HTR-8/SVneo (cell line): ENCODE measurements at regions not wholly inside any gene's neighbourhood (a gene's known extent, or its start where the extent isn't known, plus 50 kb on each side); places are given as distances from the start of the nearest gene placed in this dataset.
A peak's percentile ranks its signal among the peaks of the same experiment; 100 is the strongest.

Experiments used
- DNase-seq: peaks from one replicate; pipeline ENCODE4 v3.0.0; 2011; ENCODE audit warnings: low spot score, mixed read lengths; ENCODE audit not compliant: insufficient read length
- FAIRE-seq: peaks from 2 replicates; lab custom pipeline; 2011; peaks lifted over from hg19 to GRCh38; lab: Jason Lieb, UNC

DNA sequence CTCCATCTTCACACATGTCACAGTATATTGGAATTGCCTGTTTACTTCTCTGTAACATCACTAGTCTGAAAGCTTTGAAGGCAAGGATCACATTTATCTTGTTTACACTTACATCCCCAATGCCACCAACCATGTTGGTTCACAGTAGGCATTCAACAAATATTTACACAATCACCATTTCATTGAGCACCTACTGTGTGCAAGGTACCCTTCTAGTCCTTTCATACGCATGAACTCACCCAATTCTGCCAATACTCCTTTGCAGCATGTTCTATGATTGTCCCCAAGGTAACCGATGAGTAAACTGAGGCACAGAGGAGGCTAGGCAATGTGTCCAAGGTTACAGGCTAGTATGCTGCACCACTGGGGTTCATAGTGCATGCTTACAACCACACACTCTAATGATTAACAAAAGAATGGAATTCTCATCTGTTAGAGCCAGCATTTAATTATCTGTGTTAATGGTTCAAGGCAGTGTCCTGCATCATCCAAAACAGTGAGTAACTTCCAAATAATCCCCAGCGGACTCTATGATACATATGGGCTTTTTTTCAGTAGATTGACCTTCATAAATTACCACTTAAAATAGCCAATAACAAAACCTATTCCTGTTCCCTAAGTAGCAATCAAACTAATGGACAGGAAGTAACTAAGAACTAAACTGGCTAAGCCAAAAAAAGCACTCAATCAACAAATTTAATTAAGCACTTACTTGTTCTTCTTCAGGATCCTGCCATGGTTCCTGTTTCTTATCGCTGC lies 364.5 kb upstream of the XYLT1 start:
- no peak for DNase-seq
- FAIRE-seq: no peak

DNA sequence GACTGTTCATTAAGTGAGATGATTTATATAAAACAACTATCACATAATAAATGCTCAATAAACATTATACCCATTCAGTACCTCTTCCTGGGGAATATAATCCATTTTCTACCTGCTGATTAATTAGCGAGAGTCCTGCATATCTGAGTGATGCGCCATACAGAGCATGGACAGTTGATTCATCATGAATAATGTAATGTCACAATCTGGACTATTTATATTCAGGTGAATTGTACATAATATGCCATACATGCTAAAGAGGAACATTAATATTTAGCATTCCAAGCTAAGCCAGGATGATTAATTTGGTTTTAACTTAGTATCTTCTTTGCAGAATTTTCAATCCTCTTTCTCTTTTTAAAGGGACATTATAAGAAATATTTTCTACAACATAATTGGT lies 362.0 kb upstream of the XYLT1 start:
- no peak for FAIRE-seq
- no peak for DNase-seq

DNA sequence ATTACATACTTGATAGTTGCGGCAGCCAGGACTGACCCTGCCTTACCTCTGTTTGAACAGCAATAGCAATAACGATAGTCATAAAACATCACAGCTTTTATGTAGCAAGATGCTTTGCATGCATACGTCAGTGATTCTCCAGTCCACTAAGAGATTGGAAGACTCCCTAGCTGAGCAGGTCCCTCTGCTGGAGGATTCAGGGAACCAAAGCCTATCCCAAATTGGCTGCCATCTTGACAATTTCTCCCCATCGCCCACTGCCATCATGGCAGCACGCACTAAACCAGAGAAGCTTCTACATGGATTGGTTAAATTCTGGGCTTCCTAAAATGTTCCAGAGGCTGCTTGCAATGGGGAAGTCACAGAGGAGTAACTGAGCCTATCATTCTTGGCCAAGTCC lies 360.6 kb upstream of the XYLT1 start:
- no peak for DNase-seq

DNA sequence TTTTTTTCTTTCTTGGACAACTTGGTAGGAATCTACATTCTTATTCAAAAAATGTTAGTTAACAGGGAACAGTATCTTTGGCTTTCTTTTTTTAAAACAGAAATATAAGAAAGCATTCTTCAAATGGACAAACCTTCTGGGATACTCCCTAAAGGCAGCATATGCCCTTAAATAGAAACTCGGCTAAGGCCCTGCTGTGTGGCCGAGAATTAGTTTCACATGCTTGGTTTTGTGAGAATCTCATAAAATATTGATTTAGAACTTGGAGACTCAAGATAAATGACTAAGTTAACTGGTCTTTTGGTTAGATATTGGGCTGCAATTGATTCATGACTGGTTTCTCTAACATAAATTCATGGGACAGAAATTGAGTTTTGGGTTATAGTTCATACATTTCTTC lies 359.9 kb upstream of the XYLT1 start:
- no peak for FAIRE-seq

More for the DNA sequence above, 360.6 kb upstream of the XYLT1 start:
- no peak for FAIRE-seq

DNA sequence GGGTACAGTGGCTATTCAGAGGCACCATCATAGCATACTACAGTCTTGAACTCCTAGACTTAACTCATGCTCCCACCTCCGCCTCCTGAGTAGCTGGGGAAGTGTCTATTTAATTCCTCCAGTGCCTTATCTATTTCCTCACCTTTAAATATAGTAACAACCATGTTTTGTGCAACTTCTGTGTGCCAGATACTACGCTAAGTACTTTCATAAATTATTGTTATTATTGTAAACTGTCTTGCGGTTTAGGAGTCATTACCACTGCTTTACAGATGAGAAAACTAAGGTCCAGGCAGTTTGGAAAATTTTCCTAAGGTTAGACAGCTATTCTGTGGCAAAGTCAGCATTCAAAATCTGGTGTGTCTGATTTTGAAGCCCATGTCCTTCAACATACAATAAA lies 359.1 kb upstream of the XYLT1 start:
- FAIRE-seq (no peak), DNase-seq (no peak)

More for the DNA sequence above, 359.9 kb upstream of the XYLT1 start:
- no peak for DNase-seq

DNA sequence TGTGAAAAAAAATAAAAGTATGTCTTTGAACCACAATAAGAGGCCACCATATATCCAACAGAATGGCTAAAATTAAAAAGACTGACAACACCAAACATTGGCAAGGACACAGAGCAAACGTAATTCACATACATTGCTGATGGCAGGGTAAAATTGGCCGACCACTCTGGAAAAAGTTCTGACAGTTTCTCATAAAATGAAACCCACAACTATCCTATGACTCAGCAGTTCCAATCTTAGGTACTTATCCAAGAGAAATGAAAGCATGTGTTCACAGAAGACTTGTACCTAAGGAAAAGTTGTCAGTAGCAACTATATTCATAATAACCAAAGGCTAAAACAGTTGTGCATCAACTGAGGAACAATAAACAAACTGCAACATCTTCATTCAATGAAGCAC lies 357.3 kb upstream of the XYLT1 start:
- DNase-seq: no peak
- FAIRE-seq: no peak

DNA sequence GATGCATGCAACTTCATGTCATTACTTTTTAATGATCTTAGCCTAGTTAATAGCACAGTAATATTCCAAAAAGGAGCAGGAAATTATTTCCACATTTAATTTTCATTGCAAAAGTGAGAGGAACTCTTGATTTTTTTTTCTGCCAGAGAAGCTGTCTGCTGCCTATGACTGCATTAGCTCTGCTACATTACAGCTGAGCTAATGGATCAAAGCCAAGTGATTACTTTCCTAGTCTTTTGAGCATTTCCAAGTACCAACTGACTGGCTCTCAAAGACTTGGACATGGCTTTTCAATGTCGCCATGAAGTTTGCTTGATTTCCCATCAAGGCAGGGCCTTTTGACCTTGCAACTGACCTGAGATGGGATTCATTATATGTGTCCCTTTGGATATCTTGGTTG lies 356.6 kb upstream of the XYLT1 start:
- DNase-seq: no peak
- FAIRE-seq: no peak

DNA sequence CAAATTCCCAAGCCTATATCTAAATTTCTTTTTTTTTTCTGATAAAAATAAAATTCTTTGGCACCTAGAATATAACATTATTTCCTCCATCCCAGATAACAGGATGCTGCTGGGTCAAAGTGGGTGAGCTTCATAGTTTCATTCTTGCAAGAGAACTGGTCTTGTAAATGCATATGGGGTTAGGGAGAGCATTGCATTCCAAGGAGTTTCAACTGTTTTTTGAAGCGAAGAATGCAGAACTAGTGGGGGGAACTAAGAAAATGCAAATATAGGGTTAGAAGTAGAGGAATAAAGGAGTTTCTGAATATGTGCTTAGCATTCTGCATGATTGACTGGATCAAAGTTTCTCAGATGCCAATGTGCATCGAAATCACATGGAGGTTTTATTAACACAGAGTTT lies 347.2 kb upstream of the XYLT1 start:
- FAIRE-seq (no peak), DNase-seq (no peak)

DNA sequence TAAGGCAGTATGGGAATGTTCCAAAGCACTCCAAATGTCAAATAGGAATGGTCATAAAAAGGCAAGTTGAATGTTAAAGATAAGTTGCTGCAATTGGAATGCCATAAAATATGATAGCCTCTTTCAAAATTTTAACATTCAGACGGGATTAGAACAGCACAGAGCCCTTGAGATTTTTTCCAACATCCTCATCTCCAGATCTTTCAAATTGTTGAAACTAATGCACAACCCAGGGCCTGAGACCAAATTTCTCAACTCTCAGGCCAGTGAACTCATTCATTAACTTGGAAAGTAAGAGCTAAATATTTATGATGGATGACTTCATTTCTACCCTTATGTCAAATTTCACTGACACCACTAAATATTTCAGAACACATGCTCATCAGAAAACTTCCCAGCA lies 346.5 kb upstream of the XYLT1 start:
- FAIRE-seq (no peak), DNase-seq (no peak)

DNA sequence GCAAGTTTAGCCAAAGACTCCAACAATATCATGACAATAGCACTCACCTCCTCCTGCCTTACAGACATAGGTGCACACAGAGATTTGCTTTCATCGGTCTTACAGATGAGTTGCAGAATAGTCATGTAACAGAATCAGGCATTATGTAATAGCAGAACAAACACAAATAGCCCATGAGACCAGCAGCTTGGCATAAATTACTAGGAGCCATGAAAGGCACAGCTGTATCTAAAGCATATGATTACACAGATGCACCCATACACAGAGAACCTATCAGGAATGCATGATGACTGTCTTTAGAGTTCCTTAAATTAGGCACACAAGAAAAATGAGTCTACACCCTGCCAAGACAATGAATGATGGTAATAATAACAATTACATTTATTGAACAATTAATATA lies 342.0 kb upstream of the XYLT1 start:
- FAIRE-seq (no peak), DNase-seq (no peak)

DNA sequence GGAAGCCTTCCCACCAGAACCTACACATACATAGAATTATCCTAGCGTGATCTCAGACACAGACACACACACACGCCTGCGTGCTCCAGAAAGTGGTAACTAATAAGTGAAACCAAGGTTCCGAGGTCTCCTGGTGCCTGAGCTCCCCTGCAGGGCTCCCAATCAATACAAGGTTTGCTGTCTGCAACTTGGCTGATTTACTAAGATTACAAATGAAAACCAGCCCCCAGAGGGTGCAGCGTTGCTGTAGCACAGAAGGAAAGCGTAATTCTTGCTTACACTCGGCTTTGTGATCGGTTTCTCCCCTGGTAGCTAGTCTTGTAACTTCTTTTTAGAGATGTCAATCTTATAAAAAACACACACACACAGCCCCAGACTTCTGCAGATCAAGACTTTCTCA lies 334.1 kb upstream of the XYLT1 start:
- DNase-seq: no peak

DNA sequence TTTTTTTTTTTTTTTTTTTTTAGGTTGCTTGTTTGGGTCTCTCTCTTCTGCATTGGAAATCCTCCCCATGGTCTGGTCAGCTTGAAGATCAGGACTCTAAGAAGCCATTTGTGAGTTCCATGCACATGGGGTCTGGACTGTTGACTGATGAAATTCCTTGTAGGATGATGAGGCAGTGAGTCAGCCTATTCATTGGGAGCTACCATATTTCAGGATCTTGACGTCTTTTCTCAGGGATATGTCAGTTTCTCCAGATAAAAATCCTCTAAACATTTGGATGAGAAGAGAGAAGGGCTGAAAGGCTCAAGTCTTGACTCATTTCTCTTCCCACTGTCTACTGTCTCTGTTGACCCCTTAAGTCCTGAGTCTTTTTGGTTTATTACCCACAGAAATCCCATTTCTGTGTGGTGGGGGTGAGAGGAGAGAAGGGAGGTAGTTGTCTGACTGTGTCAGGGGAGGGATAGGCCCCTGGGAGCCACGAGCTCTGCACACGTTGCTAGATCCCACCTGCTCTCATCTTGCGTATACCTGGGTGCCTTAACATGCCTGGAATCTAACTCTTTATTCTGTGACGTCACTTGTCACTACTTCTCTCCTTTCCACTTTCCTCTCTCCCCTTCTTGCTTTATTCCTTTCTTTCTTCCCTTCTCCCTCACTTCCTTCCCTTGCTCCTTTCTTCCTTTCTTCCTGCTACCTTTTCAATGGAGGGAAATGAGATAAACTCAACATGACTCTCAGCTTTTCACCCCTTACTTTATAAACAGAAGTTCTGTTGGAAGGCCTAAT lies 333.1 kb upstream of the XYLT1 start:
- no peak for FAIRE-seq

More for the DNA sequence above, 334.1 kb upstream of the XYLT1 start:
- no peak for FAIRE-seq

DNA sequence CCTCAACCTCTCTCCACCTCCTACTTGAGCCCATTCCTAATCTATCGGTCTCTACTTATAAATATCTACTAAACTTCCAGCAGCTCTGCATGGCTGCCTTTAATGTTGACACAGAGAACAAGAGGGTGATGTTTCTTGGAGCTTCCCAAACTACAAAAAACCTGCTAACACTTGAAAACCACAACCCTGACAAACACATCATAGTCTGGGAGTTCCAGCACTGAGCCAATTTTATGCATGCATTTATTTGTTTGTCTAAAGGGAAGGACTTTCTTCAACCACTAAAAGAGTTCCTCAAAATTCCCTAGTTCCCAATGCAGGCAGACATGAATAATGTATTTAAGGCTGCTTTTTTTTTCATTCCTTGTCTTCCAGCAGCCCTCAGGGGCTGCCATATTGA lies 331.8 kb upstream of the XYLT1 start:
- FAIRE-seq (no peak), DNase-seq (no peak)

More for the DNA sequence above, 333.1 kb upstream of the XYLT1 start:
- DNase-seq: peak; percentile 1

DNA sequence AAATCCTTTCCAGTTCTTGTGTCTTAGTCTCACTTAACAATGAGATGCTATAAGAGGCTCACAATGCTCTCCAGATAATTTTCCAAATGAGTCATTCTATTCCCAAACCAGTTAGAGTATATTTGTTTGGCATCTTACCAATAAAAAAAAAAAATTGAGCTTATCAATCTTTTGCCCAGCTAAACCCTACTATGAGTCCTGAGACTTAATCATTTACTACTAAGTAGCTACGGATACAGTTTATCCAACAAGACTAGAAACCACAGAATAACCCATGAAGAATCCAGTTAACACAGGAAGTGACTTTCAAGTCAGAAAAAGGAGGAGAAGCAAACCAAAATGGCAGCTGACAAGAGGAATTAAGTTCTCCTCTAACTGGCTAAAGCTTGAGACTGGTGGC lies 330.3 kb upstream of the XYLT1 start:
- DNase-seq (no peak), FAIRE-seq (no peak)

DNA sequence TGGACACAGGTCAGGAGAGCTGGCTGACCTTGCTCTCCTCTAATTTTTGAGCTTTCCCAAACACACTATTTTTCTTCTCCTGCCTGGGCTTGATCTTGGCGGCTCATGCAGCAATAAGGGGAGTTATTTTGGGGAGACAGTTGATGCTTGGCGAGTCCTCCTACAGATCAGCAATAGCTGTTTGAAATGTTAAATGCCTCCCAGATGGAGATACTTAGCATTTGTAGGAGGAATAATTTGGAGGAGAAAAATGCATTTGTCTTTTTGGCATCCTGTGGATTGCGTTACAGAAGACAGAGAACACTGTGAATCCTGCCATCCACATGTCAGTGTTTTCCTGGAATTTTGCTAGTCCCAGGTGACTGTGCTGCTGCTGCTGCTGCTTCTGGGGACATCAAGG lies 328.0 kb upstream of the XYLT1 start:
- no peak for FAIRE-seq

DNA sequence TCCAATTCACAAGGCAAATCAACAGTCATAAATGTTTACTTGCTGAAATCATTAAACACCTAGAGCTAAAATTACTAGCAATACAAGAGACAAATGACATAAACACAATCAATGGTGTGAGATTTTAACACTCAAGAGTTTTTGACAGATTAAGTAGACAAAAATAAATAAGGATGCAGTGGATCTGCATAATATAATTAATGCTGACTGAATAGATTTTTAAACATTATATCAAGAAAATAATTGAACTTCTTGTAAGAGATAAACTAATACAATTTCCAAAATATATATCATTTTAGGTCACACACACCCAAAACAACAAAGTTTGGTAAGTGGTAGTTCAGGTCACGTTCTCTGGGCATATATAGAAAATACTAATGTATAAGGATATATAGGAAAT lies 322.6 kb upstream of the XYLT1 start:
- DNase-seq (no peak), FAIRE-seq (no peak)

More for the DNA sequence above, 328.0 kb upstream of the XYLT1 start:
- no peak for DNase-seq

DNA sequence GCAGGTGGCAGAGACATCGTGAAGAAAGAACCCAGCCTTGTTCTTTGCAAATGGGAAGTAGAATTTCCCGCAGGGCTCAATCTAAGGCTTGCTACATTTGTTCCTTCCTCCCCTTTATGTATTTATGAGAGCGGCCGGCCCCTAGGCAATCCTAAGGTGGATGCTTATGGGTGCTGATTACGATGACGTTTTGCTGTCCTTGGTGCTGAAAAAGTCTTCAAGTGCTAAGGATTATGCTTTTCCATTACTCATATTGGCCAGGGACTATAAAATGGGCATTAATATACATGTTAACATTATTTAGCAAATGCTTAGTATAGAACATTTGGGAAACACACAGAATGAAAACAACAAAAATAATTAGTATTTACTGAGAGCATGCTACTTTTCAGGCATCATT lies 313.3 kb upstream of the XYLT1 start:
- no peak for DNase-seq

DNA sequence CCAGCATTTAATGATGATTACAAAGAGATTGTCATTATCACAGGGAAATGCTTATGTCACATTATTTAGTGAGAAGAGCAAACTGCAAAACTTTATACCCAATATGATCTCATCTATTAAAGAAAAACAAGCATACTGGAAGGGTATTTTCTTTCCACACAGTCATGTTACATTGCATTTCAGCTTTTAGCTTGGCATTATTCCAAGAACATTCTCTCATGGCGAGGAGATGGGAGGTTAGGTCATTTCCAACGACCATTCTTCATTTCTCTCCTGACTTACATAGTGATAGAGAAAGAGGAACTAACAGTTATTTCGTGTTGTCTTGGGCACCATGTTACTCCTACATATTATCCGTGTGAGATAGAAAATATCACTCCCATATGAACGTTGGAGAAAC lies 309.4 kb upstream of the XYLT1 start:
- DNase-seq: no peak
- FAIRE-seq: no peak

More for the DNA sequence above, 313.3 kb upstream of the XYLT1 start:
- no peak for FAIRE-seq

DNA sequence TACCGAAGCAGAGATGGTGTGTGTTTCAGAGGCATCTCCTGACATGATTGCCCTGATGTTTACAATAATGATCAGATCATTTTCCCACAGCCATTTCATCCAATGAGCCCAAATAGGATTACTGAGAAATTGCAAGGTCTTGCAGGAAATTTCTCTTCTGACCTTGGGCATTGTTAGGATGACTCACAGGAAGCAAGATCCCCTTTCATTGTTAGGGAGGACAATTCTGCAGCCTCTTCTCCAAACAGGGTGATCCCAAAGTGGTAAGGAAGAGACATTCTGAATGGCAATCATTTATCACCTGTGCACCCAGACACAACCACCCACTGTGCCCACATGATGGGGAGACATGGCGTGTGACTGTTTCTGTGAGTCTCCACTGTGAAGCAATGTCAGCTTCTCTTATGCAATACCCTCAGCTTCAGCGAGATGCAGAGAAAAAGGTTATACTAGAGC lies 306.7 kb upstream of the XYLT1 start:
- DNase-seq (no peak), FAIRE-seq (no peak)

DNA sequence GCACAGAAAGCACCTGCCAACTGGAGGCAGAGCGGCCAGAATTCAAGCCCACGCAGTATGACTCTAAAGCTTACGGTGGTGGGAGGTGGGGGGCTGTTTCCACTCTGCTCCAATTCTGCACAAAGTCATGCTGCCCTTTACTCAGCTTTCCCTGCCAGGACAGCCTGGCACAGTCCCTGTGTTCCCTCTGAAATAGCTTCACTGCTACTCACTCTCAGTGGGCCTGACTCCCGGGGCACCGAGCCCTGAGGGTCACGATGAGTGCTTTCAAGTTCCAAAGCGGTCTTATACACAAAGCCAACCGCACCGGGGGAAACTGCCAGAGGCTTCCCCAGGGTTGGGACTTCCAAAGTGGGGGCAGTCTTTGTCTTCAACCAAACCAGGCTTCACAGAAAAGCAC lies 306.1 kb upstream of the XYLT1 start:
- FAIRE-seq: no peak
- no peak for DNase-seq

DNA sequence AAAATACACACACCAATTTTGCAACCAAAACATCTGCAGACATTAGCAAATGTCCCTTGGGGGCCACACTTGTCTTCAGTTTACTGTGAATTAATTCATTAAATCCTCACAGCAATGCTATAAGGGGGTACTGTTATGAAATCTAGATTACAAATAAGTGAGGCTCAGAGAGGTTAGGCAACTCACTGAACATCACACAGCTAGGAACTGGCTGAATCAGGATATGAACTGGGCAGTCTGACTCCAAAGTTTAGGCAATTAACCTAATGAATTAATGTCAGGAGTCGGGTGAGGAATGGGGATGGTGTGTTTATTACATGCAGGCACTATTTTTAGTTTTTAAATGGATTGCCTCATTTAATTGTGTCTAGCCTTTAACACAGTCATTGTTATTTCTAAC lies 305.7 kb upstream of the XYLT1 start:
- no peak for FAIRE-seq
- DNase-seq: no peak

DNA sequence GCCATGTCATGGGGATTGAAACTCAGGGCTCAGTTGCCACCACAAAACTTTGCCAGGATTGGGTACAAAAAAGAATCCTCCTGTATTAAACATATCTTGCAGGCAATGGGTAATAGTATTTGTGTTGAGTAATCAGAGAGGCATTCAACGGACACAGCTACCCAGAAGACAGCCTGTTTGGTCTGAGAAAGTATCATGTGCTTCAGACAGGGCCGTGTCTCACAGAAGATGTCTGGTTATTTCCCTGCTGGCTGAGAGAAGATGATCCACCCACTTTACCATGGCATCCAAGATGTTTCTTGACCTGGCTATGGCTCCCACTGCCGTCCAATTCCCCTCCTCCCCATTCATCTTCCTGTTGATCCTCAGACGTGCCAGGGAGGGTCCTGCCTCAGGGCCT lies 304.3 kb upstream of the XYLT1 start:
- no peak for DNase-seq
- no peak for FAIRE-seq
